Activated CD4-positive, CD25-positive, alpha-beta regulatory T cell (primary cell): ENCODE measurements at regions not wholly inside any gene's neighbourhood (a gene's known extent, or its start where the extent isn't known, plus 50 kb on each side); places are given as distances from the start of the nearest gene placed in this dataset.

Source experiments
- DNase-seq, 4 experiments: peaks; one replicate each; lab custom pipeline; 2025; lab: John Stamatoyannopoulos, UW

DNA sequence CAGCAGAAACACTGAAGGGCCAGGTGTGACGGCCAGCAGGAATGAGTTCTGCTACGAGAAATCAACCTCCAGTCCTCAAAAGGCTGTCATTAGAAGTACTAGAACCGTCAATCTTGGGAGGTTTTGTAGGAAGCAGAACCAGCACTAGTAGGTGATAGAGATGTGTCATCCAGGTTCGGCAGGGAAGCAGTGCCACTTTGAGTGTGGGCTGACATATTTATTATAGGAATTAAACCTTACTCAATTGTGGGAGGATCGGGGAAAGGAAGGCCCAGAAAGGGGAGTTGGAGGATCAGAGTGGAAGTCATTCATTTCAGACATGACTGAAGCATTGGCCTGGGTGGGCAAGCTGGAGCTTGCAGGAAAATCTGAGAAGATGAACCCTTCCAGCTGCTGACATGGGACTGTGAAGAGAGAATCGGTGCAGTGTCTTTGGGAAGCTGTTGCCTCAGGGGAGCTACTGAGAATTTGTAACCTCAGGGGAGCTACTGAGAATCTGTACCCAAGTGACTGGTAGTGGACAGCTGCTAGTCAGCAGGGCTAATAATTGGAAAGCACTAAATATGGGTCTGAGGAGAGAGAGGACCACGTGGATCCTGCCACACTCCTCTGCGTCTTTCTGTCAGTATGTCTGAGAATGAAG, 177.4 kb downstream of the SPRY1 start:
- DNase-seq = no peak

GRCh38 chr4:123575291-123575690, 178.7 kb downstream of the SPRY1 start:
- no peak for DNase-seq

GRCh38 chr4:123577225-123577906, 180.8 kb downstream of the SPRY1 start:
- no peak for DNase-seq

DNA sequence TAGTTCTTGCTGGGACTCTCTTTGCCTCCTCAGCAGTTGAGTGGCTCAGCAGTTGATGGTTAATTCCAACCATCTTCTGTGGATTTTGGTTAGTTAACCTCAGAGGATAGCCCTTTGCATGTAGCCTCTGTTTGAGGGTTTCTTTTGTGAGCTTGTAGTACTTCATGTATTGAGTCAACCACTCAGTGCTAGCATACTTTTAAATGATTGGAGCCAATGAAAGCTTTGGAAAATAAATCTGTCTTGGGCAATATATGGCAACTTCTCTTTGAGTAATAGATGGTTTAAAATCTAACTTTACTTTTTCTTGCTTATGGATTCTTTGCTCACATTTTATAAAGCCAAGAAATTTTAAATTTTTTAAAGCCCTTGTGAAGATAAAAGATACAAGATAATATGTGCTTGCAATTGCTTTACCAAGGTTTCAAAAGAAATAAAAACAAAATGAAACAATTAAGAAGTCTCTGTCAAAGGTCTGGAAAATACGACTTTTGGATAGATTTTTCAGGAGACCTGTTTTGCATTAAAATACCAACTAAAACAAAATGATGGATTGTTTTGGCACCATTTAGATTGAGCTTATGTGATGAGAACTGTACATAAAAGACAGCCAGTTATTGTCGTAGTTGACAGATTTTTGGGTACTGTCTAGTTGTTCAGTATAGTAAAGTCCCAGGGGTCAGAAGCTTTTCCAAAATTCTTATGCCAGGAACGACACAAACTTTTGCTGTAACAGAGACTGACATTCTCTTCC, 181.9 kb downstream of the SPRY1 start:
- DNase-seq = no peak

- no peak for DNase-seq
Measured at GRCh38 chr4:123579961-123580360, 183.4 kb downstream of the SPRY1 start.

DNA sequence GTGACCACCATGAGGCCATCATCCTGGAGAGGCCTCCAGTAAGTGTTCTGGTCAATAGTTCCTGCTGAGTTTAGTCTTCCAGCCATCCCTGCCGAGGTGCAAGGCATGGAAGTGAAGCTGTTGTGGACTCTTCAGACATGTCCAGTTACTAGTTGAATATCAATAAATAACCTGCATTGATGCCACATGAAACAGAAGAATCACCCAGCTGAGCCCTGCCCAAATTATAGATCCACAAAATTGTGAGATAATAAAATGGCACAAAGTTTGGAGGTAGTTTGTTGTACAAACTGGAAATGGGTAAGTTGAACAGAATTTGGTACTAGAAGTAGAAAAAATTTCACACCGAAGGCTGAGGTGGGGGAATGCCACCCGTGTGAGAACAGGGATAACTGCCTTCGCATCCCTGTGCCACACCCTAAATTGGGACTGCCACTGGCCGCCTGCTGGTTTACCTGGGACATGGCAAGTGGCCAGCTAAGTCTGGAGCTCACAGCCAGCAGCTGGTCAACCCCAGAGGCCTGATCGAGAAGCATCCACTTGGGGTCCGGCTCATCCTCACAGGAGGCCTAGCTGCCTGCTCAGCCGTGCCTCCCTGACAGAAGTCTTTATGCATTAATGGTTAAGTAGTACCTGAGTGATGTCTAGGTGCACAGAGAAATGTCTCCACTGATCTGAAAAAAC, 184.5 kb downstream of the SPRY1 start:
- no peak for DNase-seq

DNA sequence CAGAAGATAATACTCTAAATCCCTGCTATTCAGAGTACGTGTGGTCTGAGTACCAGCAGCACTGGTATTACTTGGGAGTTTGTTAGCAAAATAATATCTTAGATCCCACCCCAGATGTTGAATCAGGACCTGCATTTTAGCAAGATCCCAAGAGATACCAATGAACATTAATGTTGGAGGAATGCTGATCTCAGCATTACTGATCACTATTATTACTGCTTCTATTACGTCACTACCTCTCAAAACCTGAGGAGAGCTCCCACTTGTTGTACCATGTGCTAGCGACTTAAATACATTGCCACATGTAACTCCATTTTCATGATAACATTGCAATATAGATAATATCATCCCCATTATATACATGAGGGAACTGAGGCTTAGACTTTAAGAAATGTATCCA, 185.2 kb downstream of the SPRY1 start:
- no peak for DNase-seq

DNA sequence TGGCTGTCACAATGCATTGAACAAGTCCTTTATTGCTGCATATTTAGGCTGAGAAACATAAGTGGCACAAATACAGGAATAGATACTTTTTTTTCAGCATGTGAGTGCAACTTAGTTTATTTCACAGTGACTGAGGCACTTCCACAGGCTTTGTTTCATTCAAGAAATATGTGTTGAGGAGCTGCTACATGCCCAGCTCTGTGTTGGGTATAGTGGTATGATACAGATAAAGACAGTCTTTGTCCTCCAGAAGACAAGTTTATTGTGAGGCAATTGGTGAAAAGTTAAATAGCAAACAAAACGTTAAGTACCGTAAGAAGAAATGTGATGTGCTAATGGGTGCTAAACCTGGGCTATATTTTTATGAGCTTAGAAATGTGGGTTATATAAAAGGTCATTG, 186.4 kb downstream of the SPRY1 start:
- no peak for DNase-seq

- no peak for DNase-seq
Measured at GRCh38 chr4:123585111-123585510, 188.5 kb downstream of the SPRY1 start.

DNA sequence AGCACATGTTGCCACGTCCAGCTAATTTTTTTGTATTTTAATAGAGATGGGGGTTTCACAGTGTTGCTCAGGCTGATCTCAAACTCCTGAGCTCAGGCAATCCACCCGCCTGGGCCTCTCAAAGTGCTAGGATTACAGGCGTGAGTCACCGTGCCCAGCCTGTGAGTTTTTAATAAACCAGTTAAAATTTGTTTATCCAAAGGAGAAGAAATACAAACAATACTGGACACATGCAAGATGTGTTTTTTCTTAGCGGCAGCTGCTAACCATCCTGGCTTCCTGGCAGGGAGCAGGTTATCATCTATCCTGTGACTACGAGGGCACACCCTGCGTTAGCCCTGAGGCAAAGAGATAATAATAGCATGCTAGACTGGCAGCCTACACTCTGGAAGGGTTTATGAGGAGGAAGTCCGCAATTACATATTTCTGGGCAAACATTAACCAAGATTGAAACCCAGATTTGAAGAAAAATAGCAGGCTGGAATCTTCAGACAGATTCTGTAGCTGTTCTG, 191.4 kb downstream of the SPRY1 start:
- no peak for DNase-seq

DNA sequence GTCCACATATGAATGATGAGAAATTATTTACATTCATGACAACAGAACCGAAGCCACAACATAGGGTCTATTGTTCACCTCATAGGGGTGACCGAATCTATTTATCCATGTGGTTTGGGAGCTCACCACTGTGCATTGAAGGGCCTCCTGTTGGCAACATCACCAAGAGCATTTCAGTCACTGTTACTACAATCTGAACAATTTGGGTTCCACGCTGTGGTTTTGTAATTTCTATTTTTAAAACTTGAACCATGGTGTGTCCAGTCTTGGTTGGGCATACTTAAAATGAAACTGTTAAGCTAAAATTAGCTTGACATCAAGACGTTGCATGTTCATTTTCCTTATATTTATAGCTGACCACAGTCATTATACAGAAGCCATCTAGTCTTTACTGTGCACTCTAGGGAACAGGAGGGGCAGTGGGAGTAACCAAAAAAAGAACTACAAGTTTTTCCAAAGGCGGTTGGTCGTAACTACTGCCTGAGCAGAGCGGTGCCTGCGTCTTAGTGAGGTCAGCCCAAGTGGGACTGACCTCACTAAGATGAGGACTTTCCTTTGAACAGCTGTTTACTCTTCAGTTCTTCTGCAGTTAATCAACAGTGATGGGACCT, 192.1 kb downstream of the SPRY1 start:
- no peak for DNase-seq

DNA sequence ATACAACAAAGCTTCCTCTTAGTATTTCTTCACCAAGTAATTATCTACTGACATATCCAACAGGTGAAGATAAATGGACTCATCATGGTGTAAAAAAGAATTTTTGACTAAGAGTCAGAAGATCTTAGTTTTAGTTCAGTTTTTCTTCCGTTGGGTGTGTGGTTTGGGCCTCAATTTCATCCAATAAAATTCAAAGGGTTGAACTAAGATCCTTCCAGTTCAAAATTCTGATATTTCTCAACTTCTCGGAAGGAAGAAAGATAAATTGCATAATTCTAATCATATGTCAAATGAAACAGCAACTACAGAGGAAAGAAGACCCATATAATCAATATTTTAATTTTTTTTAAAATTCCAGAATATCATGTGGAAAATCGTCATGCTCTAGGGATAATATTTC, 192.7 kb downstream of the SPRY1 start:
- no peak for DNase-seq

GRCh38 chr4:123591875-123592274, 195.3 kb downstream of the SPRY1 start:
- no peak for DNase-seq

- no peak for DNase-seq
Measured at GRCh38 chr4:123593655-123594054, 197.1 kb downstream of the SPRY1 start.

GRCh38 chr4:123596805-123597204, 200.2 kb downstream of the SPRY1 start:
- DNase-seq = no peak

GRCh38 chr4:123597586-123597985, 201.0 kb downstream of the SPRY1 start:
- DNase-seq = no peak

DNA sequence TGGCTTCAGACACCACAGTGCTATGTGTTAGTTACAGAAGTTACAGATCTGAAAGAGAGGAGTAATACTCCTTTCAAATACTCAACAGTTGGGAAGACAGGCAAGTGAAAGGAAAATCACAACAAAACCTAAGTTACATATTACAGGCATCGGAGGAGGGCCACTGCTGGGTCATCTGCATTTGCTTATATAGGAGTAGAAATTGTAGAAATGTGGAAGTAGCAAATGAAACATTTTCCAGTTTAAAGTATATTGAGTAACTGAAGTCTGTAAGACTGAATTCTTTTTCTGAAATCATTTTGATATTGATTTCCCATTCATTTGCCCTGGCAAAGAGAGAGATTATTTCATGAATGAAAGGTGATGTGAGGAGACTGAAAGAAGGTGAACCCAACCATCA, 201.7 kb downstream of the SPRY1 start:
- no peak for DNase-seq

DNA sequence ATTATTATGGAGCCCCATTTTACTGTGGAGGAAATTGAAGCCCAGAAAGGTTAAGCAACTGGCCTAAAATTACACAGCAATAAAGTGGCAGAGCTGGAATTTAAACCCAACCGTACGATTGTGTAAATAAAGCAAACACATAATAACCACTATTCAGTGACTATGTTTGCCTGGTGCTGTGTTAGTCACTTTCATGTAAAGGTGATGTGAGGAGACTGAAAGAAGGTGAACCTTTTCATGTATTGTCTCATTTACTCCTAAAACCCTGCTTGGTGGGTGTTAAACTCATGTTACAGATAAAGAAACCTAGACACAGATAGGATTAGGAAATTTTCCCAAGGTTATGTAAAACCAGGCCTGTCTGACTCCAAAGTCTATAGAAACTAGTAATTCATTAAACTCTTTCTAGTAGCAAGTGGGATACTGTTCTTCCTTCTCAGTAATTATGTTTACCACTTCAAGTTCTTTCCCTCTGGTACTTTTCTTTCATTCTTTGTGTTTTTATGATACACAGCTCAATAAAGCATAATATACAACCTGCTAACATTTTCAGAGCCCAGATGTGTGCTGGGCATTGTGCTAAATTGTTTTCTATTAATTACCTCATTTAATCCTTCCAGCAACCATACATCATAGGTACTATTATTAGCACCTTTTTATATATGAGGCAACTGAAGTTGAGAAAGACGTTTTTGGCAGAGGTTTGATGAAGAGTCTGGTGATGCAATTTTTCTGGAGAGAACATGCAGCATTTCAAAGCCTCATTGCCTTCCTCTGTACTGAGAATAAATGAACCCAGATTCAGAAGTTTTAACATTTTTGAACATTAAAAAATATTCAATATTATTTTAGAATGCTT, 202.7 kb downstream of the SPRY1 start:
- no peak for DNase-seq

GRCh38 chr4:123599920-123600810, 203.6 kb downstream of the SPRY1 start:
- no peak for DNase-seq
